HepG2 (cell line): ENCODE measurements at regions not wholly inside any gene's neighbourhood (a gene's known extent, or its start where the extent isn't known, plus 50 kb on each side); places are given as distances from the start of the nearest gene placed in this dataset.

Source experiments
- ATAC-seq: fragments of 200-7000 bp; cut with Tn5 transposase; 3 replicates; pipeline ENCODE4 v1.9.1; 2020; ENCODE audit warnings: mild to moderate bottlenecking, moderate library complexity
- BruUV-seq: library from RNA; stranded (reverse); fragments of 400-500 nt; replicated peaks from 2 replicates; lab custom pipeline; 2021; lab: Mats Ljungman, UMichigan
- CTCF ChIA-PET: fragments of 300-600 bp; formaldehyde crosslinking; extraction: SDS; loops from one replicate; lab custom pipeline; 2021; ENCODE audit warnings: low total read pairs, inconsistent platforms, low intra/inter-chr PET ratio; lab: Yijun Ruan, JAX
- POLR2A ChIA-PET: fragments of 350-600 bp; sonication (Branson Sonifier 250); formaldehyde crosslinking; loops from one replicate; lab custom pipeline; 2020; ENCODE audit warnings: antibody characterized with exemption, inconsistent platforms; lab: Yijun Ruan, JAX
- DNase-seq: peaks from one replicate; pipeline ENCODE4 v3.0.0-alpha.2; 2015; ENCODE audit warnings: low spot score
- FAIRE-seq: peaks from 3 replicates; lab custom pipeline; 2011; peaks lifted over from hg19 to GRCh38; lab: Jason Lieb, UNC
- H2AFZ ChIP-seq: one replicate; pipeline ENCODE4 v1.6.1; 2011; ENCODE audit warnings: low read length, inconsistent platforms
- H3K27ac ChIP-seq: fragments of 300-600 bp; 3 replicates; pipeline ENCODE4 v1.8.0; 2011; ENCODE audit warnings: mixed run types, mild to moderate bottlenecking, mixed read lengths, low read length, inconsistent platforms; ENCODE audit not compliant: insufficient read depth; ENCODE audit errors: extremely low read length
- H3K27me3 ChIP-seq, 2 experiments: fragments of 200-600 bp in 1 of 2; 2 replicates in 1 of 2; 3 replicates in 1 of 2; pipeline versions ENCODE4 v1.6.0 to v1.8.0; 2011; ENCODE audit warnings: low read length in 2 of 2, mild to moderate bottlenecking in 2 of 2, moderate library complexity in 2 of 2, inconsistent platforms in 1 of 2; ENCODE audit not compliant: insufficient read depth in 2 of 2, control insufficient read depth in 1 of 2
- H3K36me3 ChIP-seq, 2 experiments: fragments of 200-600 bp in 1 of 2; replicated peaks in 1 of 2; 2 replicates in 1 of 2; 3 replicates in 1 of 2; pipeline versions ENCODE4 v1.5.1 to v1.8.0; 2011; ENCODE audit warnings: low read length in 2 of 2, inconsistent platforms in 1 of 2; ENCODE audit not compliant: insufficient read depth in 2 of 2, control insufficient read depth in 1 of 2
- H3K4me1 ChIP-seq: 2 replicates; pipeline ENCODE4 v1.5.1; 2012; ENCODE audit warnings: low read length, inconsistent platforms; ENCODE audit not compliant: insufficient read depth
- H3K4me2 ChIP-seq: 2 replicates; pipeline ENCODE4 v1.6.0; 2011; ENCODE audit warnings: low read depth, low read length, inconsistent platforms
- H3K4me3 ChIP-seq, 3 experiments: fragments of 200-600 bp in 1 of 3; sonication (generic), shearing (Covaris generic) in 1 of 3; replicated peaks in 1 of 3; 2 replicates each; pipeline ENCODE4 v1.5.1; 2011 to 2016; ENCODE audit warnings: low read length in 3 of 3, inconsistent platforms in 2 of 3, low read depth in 2 of 3, mild to moderate bottlenecking in 2 of 3, control low read depth in 1 of 3, mixed read lengths in 1 of 3; ENCODE audit not compliant: insufficient read depth in 1 of 3
- H3K79me2 ChIP-seq: one replicate; pipeline ENCODE4 v1.6.1; 2011; ENCODE audit warnings: low read length, inconsistent platforms; ENCODE audit not compliant: insufficient read depth
- H3K9ac ChIP-seq: 2 replicates; pipeline ENCODE4 v1.6.0; 2011; ENCODE audit warnings: mild to moderate bottlenecking, low read depth, low read length, inconsistent platforms; ENCODE audit not compliant: insufficient read depth
- H3K9me3 ChIP-seq: 2 replicates; pipeline ENCODE4 v1.5.1; 2012; ENCODE audit warnings: mild to moderate bottlenecking, low read length
- H4K20me1 ChIP-seq: 2 replicates; pipeline ENCODE4 v1.6.0; 2011; ENCODE audit warnings: inconsistent platforms, mild to moderate bottlenecking, low read length, moderate library complexity; ENCODE audit not compliant: insufficient read depth
- BRCA1 ChIP-seq: sonication (generic); formaldehyde crosslinking; IDR thresholded peaks from 2 replicates; pipeline ENCODE4 v1.4.0; 2020; ENCODE audit warnings: missing genetic modification reagents
- CREB1 ChIP-seq, 2 experiments: fragments of 450-650 bp in 1 of 2; IDR thresholded peaks; 2 replicates each; pipeline ENCODE4 v1.6.1; 2016 to 2017; ENCODE audit warnings: control low read depth in 1 of 2, mild to moderate bottlenecking in 1 of 2, missing compliant biosample characterization in 1 of 2, missing genetic modification characterization in 1 of 2
- CSRNP2 ChIP-seq: sonication (generic); formaldehyde crosslinking; conservative IDR thresholded peaks from 2 replicates; pipeline ENCODE4 v1.8.0; 2022; ENCODE audit warnings: low read depth, missing genetic modification reagents
- FOSL1 ChIP-seq: sonication (generic); formaldehyde crosslinking; IDR thresholded peaks from 2 replicates; pipeline ENCODE4 v1.9.0; 2021; ENCODE audit warnings: missing genetic modification reagents, borderline replicate concordance
- FOXC1 ChIP-seq: sonication (generic); formaldehyde crosslinking; IDR thresholded peaks from 2 replicates; pipeline ENCODE4 v1.8.0; 2022; ENCODE audit warnings: mild to moderate bottlenecking, missing genetic modification reagents, borderline replicate concordance
- JARID2 ChIP-seq: sonication (generic); formaldehyde crosslinking; IDR thresholded peaks from 2 replicates; pipeline ENCODE4 v1.8.1; 2023; ENCODE audit warnings: missing genetic modification reagents, inconsistent platforms; ENCODE audit not compliant: insufficient replicate concordance
- KDM3A ChIP-seq: IDR thresholded peaks from 2 replicates; pipeline ENCODE4 v1.6.1; 2018; ENCODE audit warnings: low read depth, missing compliant biosample characterization
- MIER3 ChIP-seq: IDR thresholded peaks from 2 replicates; pipeline ENCODE4 v1.6.1; 2016; ENCODE audit warnings: missing compliant biosample characterization, borderline replicate concordance
- NCOA2 ChIP-seq: sonication (generic); formaldehyde crosslinking; IDR thresholded peaks from 2 replicates; pipeline ENCODE4 v1.8.0; 2022; ENCODE audit warnings: inconsistent platforms
- ZBTB4 ChIP-seq: sonication (generic); formaldehyde crosslinking; IDR thresholded peaks from 2 replicates; pipeline ENCODE4 v1.4.0; 2020; ENCODE audit warnings: missing genetic modification reagents, mild to moderate bottlenecking, borderline replicate concordance
- ZNF160 ChIP-seq: sonication (generic); formaldehyde crosslinking; IDR thresholded peaks from 2 replicates; pipeline ENCODE4 v1.8.0; 2022; ENCODE audit warnings: mild to moderate bottlenecking, inconsistent platforms, missing genetic modification reagents
- ZNF839 ChIP-seq: sonication (generic); formaldehyde crosslinking; IDR thresholded peaks from 2 replicates; pipeline ENCODE4 v1.4.0; 2020; ENCODE audit warnings: missing genetic modification reagents, mild to moderate bottlenecking, borderline replicate concordance
- WGBS: methylation state at CpG from one replicate; pipeline ENCODE4 v1.1.6; 2017; ENCODE audit warnings: low lambda C conversion rate; 5-methylcytosine and 5-hydroxymethylcytosine counted together
- in situ Hi-C: cut with HindIII; loops from 2 replicates; pipeline ENCODE4 v1.10.0; 2017; ENCODE audit warnings: low pct_unique_long_range_greater_than_20kb; ENCODE audit not compliant: extremely low pct_ligation_motif_present
- intact Hi-C: fragments of 100-400 bp; cut with micrococcal nuclease; formaldehyde crosslinking; loops from one replicate; pipeline ENCODE4 v1.10.0; 2022; ENCODE audit not compliant: unreplicated experiment

- no peak overlapping the region for H3K4me3 ChIP-seq
- no peak overlapping the region for H3K27ac ChIP-seq
- intact Hi-C loops, result no loop called here
- no peak for DNase-seq
- no peaks in the 10 kb centered on the region for H3K79me2 ChIP-seq
- POLR2A ChIA-PET, result no interaction called here
- TF ChIP-seq BRCA1, result no peak
- TF ChIP-seq JARID2 (CRISPR knock-in tag), result no peak
- no peak for TF ChIP-seq FOXC1 (CRISPR knock-in tag)
- TF ChIP-seq CSRNP2 (CRISPR knock-in tag), result no peak
- no peak for TF ChIP-seq KDM3A (CRISPR knock-in tag)
- TF ChIP-seq FOSL1 (CRISPR knock-in tag), result no peak
- TF ChIP-seq CREB1 (IDR thresholded peaks at IDR 0.05), result peak; percentile 91
- TF ChIP-seq CREB1 (CRISPR knock-in tag; IDR thresholded peaks at IDR 0.05), result no peak
- TF ChIP-seq, all 625 proteins: peak for 1
- ATAC-seq (no peak), FAIRE-seq (no peak)
- peaks cover 92% of the 10 kb centered on the region for H3K9me3 ChIP-seq
- 56% methylated on average over 10 of the region's 10 CpGs for WGBS
- in situ Hi-C loops, result no loop called here
- H3K4me1 ChIP-seq, result no peaks in the 10 kb centered on the region
- H3K27me3 ChIP-seq, result no peaks in the 10 kb centered on the region
- no peak overlapping the region for H3K9ac ChIP-seq
- H4K20me1 ChIP-seq, result no peaks in the 10 kb centered on the region
- BruUV-seq, result no TSS peak
- H3K4me2 ChIP-seq, result no peak overlapping the region
- CTCF ChIA-PET, result no interaction called here
- no peaks in the 10 kb centered on the region for H3K36me3 ChIP-seq
- H2AFZ ChIP-seq, result no peak overlapping the region
Observed at GRCh38 chr14:26081043-26081442, 516.8 kb downstream of the NOVA1 start.

DNA sequence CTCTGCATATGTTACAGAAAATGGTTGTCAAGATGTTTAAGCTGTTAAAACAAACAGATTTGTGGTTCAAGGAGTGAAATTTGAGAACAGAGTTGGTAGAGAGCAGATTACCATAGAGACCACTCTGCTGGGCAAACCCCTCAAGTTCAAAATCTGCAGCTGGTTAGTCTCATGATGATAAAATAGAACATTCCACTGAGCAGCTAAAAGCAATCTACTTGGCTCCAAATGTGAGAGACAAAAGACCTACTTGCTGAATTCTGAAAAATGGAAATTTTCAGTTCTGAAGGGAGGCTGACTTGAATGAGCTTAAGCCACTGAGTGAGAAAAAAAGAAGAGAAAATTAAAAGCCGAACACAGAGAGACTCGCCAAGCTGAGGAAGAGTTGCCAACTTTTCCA, 519.3 kb downstream of the NOVA1 start:
- Histone ChIP-seq H3K27me3 (no peaks in the 10 kb centered on the region), H3K9me3 (peaks cover 88% of the 10 kb centered on the region), H2AFZ (no peak overlapping the region), H3K4me1 (no peaks in the 10 kb centered on the region), H3K9ac (no peak overlapping the region), H3K36me3 (no peaks in the 10 kb centered on the region), H3K4me2 (no peak overlapping the region), H3K79me2 (no peaks in the 10 kb centered on the region), H4K20me1 (no peaks in the 10 kb centered on the region), H3K27ac (no peak overlapping the region), H3K4me3 (no peak overlapping the region)
- ChIA-PET POLR2A (no interaction called here), CTCF (no interaction called here)
- no TSS peak for BruUV-seq
- TF ChIP-seq ZBTB4 (CRISPR knock-in tag) (no peak), MIER3 (CRISPR knock-in tag) (no peak), ZNF160 (CRISPR knock-in tag) (no peak), ZNF839 (CRISPR knock-in tag) (no peak), NCOA2 (no peak)
- FAIRE-seq (no peak), ATAC-seq (no peak), DNase-seq (no peak)
- WGBS, result 3% methylated on average over 2 of the region's 2 CpGs
- intact Hi-C loops, result no loop called here
- in situ Hi-C loops, result no loop called here
